ENCODE measurements at regions not wholly inside any gene's neighbourhood (a gene's known extent, or its start where the extent isn't known, plus 50 kb on each side); places are given as distances from the start of the nearest gene placed in this dataset.

- Histone ChIP-seq H3K36me3 (no peaks in the 10 kb centered on the region), H3K9me3 (no peaks in the 10 kb centered on the region), H3K4me3 (no peak overlapping the region), H3K27ac (no peak overlapping the region), H3K27me3 (replicated peaks; ENCODE audit: insufficient read depth) (no peaks in the 10 kb centered on the region), H3K4me1 (ENCODE audit: control insufficient read depth in 1 of 2, low read depth in 2 of 2) (no peaks in the 10 kb centered on the region)
- DNase-seq (ENCODE audit: low spot score), result no peak
- TF ChIP-seq CTCF (IDR thresholded peaks at IDR 0.05), result no peak
- ATAC-seq (ENCODE audit: insufficient number of reproducible peaks, low FRiP score, low read depth), result no peak
Observed at GRCh38 chr2:6576302-6576701, 289.4 kb downstream of the CMPK2 start.

- Histone ChIP-seq H3K4me1 (ENCODE audit: control insufficient read depth in 1 of 2, low read depth in 2 of 2) (no peaks in the 10 kb centered on the region), H3K27me3 (replicated peaks; ENCODE audit: insufficient read depth) (no peaks in the 10 kb centered on the region), H3K36me3 (no peaks in the 10 kb centered on the region), H3K9me3 (no peaks in the 10 kb centered on the region), H3K27ac (no peak overlapping the region), H3K4me3 (no peak overlapping the region)
- TF ChIP-seq CTCF (IDR thresholded peaks at IDR 0.05), result no peak
- no peak for DNase-seq (ENCODE audit: low spot score)
- no peak for ATAC-seq (ENCODE audit: insufficient number of reproducible peaks, low FRiP score, low read depth)
Observed at GRCh38 chr2:6577960-6578359, 287.7 kb downstream of the CMPK2 start.

- no peak overlapping the region for H3K4me3 ChIP-seq
- TF ChIP-seq CTCF (IDR thresholded peaks at IDR 0.05), result no peak
- no peak overlapping the region for H3K27ac ChIP-seq
- H3K27me3 ChIP-seq (replicated peaks; ENCODE audit: insufficient read depth), result no peaks in the 10 kb centered on the region
- H3K4me1 ChIP-seq (ENCODE audit: control insufficient read depth in 1 of 2, low read depth in 2 of 2), result no peaks in the 10 kb centered on the region
- H3K9me3 ChIP-seq, result no peaks in the 10 kb centered on the region
- H3K36me3 ChIP-seq, result no peaks in the 10 kb centered on the region
- ATAC-seq (ENCODE audit: insufficient number of reproducible peaks, low FRiP score, low read depth), result no peak
- DNase-seq (ENCODE audit: low spot score), result no peak
Observed at GRCh38 chr2:6578416-6578815, 287.3 kb downstream of the CMPK2 start.

- Histone ChIP-seq H3K9me3 (no peaks in the 10 kb centered on the region), H3K36me3 (no peaks in the 10 kb centered on the region), H3K4me1 (ENCODE audit: control insufficient read depth in 1 of 2, low read depth in 2 of 2) (no peaks in the 10 kb centered on the region), H3K27ac (no peak overlapping the region), H3K27me3 (replicated peaks; ENCODE audit: insufficient read depth) (no peaks in the 10 kb centered on the region), H3K4me3 (no peak overlapping the region)
- DNase-seq (ENCODE audit: low spot score), result no peak
- no peak for ATAC-seq (ENCODE audit: insufficient number of reproducible peaks, low FRiP score, low read depth)
- no peak for TF ChIP-seq CTCF (IDR thresholded peaks at IDR 0.05)
Observed at GRCh38 chr2:6579281-6579680, 286.4 kb downstream of the CMPK2 start.

- H3K4me3 ChIP-seq, result no peak overlapping the region
- no peaks in the 10 kb centered on the region for H3K9me3 ChIP-seq
- no peak for TF ChIP-seq CTCF (IDR thresholded peaks at IDR 0.05)
Observed at GRCh38 chr2:6580982-6581381, 284.7 kb downstream of the CMPK2 start.

More at GRCh38 chr2:6580982-6581381, 284.7 kb downstream of the CMPK2 start:
- no peak for DNase-seq (ENCODE audit: low spot score)
- H3K27ac ChIP-seq, result no peak overlapping the region
- no peak for ATAC-seq (ENCODE audit: insufficient number of reproducible peaks, low FRiP score, low read depth)
- H3K4me1 ChIP-seq (ENCODE audit: control insufficient read depth in 1 of 2, low read depth in 2 of 2), result no peaks in the 10 kb centered on the region
- no peaks in the 10 kb centered on the region for H3K27me3 ChIP-seq (replicated peaks; ENCODE audit: insufficient read depth)
- no peaks in the 10 kb centered on the region for H3K36me3 ChIP-seq
